ENCODE measurements at regions not wholly inside any gene's neighbourhood (a gene's known extent, or its start where the extent isn't known, plus 50 kb on each side); places are given as distances from the start of the nearest gene placed in this dataset.

DNA sequence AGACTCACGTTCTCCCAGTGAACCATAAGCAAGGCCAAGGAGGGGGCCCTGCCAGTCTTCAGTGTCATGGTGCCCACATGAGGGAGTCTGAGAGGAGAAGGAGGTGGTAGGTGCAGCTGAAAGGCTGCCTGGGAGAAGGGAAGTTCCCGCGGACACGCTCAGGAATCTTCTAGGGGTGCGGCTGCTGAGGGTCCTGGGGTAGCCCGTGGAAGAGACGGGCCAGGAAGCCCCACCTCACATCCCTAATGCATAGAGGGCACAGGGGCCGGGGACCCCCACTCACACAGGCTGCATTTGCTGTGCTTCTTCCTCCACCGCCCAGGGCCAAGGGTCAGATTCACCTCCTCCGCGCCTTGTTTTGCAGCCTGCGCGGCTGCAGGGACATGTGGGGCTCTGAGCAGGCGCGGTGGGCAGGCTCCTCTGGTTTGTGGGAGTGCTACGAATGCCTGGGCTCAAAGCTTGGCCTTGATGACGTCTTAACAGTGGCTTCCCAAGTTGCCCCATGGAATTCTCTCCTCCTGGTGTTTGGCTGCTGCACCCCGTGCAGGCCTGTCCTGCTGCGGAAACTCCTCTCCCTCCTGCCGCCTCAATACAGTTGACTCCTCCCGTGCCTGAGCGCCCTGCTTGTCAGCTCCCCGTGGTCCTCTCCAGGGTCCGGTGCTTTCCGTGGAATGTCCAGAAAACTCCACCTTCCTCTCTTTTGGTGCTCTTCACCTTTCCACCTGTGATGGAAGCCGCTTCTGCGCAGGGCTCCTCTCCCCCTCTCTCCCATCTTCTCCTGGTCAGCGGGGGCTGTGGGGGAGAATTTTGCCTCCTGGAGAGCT is 95.7 kb downstream of the VAPA start:
- DNase-seq = no peak

DNA sequence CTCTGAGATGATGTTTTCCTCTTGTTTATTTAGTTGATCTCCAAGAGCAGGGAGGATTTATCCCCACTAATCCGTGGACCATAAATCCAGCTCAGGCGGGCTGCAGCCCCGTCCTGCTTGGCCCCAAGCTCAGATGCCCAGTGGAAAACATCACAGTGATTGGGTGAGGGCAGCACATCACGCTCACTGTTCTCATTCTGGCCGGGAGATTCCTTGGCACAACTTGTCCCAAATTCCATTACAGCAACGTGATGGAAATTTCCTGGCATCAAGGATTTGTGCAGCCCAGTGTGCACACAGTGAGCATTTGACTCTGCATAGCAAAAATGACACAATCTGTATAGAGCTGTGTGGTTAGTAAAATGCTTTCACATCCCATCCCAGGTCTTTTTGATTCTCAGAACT is 96.8 kb downstream of the VAPA start:
- DNase-seq = peak; percentile 72

DNA sequence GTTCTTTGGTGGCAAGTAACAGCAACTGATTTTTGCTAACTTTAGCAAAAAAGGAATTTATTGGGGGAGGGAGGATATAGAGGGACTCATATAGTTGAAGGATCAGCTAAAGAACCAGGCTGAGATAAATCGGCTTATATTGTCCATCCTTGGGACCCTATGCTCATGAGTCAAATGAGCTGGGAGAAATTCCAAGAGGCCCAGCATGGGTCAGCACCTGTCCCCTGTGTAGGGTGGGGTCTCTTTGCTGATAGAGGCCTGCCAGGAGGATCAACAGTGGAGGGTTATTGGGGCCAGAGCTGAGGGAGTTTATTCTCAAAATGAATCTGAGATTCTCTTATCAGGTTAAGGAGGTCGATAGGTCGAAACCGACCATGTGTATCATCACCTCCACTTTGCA is 97.2 kb downstream of the VAPA start:
- DNase-seq = no peak

DNA sequence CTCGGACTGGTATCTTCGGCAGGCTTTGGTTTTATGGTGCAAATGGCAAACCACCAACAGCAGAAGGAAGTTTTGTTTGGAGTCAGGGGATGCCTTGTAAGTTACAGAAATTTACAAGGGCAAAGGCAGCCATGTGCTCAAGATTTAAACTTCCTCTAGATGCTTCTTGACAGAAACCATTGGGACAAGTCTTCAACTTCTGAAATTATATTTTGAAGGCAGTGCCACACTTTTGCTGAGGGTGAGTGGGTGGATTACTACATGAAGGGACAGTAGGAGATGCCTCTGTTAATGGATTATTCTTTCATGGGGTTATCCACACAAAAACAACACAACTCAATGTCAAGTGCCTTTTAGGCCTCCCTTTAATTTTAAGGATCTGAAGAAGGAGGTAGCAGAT is 97.9 kb downstream of the VAPA start:
- DNase-seq = no peak

DNA sequence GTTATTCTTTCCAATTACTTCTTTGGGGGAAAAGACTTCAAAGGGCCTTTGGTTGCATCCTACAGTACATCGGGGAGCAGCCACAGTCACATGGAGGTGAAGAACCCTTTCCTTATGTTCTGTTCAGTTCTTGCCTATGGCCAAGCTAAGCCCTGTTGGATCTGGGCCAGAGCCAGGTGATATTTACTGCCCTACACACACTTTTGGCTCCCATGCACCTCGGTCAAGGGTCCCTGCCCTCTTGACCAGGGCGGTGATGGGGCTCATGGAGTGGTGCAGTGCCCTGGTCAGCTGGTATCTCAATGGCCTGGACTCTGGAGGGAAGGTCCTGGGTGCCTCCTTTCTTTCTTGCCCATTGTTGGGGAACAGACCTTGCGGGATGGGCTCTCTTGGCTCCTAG is 98.7 kb downstream of the VAPA start:
- no peak for DNase-seq

DNA sequence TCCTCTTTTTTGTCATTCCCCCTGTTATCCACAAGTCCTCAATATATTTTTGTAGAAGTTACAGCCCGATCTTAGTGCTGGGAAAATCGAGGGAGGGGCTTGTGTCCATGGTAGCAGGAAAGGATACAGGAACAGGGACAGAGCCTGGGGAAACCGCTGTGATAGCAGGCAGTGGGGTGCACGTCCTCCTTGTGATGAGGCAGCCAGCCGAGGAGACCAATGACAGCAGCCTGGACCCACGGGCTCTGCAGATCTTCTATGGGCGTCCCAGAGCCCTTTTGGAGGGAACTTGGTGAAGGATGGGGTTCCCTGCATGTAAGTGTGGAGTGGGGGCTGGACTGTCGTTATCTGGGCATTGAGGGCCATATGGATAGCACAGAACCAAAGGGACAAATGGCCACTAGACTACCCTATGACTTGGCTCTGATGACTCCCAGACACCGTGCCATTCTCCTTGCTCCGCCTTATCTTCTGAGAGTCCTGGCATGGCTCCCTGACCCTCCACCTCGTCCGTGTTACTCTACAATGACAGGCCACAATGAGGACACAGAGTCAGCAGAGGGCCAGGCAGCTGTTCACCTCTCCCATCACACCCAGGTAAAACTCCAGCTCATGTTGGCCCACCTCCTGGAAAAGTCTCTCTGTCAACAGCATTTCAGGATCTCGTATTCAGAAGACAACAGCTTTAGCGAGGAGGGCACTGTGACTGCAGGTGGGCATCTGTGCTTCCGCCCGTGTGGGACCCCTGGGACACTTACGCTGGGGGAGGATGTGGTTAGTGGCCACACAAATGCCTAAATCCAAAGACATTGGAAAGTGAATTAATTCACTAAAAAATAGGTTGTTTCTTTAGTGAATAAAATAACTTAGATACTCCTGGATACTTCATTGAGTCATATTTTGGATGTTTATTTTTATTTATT is 100.1 kb downstream of the VAPA start:
- DNase-seq = no peak

DNA sequence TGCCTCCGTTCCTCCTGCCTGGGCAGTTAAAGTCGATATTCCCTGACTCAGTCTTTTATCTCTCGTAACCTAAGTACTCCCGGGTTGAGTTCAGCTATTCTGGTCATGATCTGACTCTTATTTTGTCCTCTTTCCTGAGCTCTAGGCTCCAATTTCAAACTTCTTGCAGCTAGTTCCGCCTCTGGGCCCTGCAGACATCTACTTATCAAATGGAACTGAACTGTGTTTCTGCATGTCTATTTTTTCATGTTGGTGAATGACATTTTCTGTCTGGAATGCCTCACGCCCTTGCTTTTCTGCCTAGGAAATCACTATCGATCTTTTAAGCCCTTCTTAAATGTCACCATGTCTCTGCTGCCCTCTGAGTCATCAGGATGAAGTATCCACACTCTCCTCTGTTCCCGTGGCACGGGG is 101.5 kb downstream of the VAPA start:
- no peak for DNase-seq

DNA sequence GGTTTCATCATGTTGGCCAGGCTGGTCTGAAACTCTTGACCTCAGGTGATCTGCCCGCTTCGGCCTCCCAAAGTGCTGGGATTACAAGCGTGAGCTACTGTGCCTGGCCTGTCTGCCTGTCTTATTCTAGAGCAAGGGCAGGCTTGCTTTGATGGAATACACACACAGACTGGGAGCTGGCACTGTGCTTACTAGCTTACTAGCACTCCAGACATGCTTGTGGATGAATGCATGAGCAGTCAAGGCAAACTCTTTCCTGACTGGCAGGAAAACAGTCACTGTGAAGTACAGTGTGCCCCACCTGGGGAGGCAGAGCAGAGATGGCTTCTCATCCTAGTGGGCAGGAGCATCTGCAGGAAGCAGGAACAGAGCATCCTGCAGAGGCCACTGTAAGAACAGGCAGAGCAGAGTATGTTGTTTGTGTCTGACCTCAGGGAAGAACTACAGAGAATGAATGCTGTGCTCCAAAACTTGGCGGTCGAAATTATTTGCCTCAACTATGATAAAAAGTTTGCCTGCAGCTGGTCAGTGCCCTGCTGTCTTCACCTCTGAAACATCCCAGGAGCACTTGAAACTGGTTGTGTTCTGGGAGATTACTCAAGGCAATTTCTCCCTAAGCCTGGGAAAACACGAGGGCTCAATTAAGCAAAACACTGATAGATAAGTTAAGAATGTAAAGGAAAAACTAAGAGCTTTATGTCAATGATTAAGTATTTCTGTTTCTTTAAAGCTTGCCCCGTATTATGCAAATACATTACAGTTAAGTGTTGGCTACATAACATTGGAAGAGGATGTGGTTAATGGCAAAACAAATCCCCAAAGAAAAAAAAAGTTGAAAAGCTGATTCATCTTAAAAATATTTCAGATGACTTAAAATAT is 102.4 kb downstream of the VAPA start:
- peak; percentile 26 for DNase-seq

DNA sequence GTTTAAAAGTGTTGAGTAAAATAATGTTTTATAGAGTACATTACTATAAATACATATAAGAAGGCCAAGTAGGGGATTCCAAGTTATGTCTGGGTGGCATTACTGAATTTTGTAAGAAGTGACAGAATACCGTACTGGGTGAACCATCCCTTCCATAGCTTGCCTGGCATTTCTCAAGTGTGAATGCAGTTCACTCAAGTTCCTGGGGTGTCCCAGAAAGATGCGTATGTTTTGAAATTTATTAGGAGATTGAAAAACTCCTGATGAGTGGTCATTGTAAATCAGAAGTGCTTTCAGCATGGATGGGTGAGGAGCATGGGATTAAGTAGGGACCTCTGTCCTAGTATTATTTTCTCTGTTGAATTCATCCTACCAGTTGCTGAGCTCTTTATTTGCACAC is 103.2 kb downstream of the VAPA start:
- DNase-seq = no peak

DNA sequence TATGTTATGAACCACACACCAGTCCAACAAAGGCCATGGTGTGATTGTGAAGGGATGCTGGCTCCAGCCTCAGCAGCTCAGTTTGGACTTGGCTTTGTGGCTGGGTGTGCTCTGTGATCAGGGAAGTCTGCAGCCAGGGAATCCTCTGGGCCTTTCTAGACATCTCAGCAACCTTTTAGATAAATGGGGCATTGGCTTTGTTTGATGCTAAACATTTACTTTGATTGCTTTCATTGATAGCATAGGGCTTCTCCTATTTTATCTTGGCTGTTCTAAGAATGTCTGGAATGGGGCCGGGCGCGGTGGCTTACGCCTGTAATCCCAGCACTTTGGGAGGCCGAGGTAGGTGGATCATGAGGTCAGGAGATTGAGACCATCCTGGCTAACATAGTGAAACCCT is 104.5 kb downstream of the VAPA start:
- DNase-seq = no peak

DNA sequence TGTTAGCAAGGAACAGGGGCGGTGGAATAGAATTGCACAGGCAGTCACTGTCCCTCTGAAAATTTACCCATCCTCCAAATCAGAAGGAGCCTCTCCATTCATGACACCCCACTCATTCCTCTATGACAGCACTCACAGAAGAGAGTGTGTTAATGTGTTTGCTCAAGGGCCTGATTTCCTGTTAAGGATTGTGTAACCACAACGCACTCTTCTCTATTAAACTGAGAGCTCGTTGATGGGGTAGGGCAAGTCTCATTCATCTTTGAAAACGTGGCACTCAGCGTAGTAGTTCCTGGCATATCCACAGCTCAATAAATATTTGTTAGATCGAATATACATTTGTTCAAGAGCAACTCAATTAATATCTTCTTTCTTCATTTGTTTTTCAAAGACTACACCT is 106.4 kb downstream of the VAPA start:
- DNase-seq = no peak

DNA sequence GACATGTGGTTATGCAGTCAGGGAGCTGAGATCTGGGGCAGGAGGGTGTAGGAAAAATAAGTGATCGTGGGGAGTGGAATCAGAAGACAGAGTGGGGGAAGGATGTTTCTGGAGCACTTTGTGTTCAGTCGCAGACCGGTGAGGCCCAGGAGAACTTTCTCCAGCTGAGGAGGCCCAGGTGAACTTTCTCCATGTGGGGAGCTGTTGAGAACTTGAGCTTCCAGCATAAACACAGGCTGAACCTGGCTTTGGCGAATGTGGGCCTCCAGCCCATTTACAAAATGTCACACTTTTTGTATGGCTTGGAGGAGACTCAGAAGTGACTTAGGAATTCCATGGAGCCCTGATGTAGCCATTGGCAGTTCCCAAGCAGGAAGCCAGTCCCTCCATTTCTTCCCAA is 108.5 kb downstream of the VAPA start:
- no peak for DNase-seq

DNA sequence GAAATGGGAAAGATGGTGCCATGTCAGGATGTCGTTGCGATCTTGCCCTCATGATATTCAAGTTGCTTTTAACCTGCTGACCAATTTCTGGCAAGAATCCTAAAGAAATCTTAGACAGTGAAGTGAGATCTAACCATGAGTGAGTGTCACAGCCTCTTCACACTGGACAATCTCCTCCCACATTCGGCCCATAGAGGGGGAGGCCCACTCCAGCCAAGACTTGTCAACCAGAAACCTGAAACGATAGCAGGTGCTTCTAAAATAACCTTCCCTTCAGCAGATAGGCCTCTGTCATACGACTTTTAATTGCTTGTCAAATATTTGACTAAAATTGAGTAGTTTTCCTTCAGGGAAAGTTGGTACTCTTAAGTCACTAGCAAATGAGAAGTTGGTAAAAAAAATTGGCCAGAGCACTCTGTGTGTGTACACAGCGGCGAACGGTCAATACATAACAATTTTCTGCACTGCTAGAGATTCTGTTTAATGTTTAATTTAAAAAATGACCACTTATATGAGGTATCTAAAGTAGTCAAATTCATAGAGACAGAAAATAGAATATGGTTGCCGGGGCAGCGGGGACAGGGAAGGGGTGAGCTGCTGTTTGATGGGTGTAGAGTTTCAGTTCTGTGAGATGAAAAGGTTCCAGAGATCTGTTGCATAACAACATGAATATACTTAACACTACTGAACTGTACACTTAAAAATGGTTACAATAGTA is 110.2 kb downstream of the VAPA start:
- DNase-seq = no peak

DNA sequence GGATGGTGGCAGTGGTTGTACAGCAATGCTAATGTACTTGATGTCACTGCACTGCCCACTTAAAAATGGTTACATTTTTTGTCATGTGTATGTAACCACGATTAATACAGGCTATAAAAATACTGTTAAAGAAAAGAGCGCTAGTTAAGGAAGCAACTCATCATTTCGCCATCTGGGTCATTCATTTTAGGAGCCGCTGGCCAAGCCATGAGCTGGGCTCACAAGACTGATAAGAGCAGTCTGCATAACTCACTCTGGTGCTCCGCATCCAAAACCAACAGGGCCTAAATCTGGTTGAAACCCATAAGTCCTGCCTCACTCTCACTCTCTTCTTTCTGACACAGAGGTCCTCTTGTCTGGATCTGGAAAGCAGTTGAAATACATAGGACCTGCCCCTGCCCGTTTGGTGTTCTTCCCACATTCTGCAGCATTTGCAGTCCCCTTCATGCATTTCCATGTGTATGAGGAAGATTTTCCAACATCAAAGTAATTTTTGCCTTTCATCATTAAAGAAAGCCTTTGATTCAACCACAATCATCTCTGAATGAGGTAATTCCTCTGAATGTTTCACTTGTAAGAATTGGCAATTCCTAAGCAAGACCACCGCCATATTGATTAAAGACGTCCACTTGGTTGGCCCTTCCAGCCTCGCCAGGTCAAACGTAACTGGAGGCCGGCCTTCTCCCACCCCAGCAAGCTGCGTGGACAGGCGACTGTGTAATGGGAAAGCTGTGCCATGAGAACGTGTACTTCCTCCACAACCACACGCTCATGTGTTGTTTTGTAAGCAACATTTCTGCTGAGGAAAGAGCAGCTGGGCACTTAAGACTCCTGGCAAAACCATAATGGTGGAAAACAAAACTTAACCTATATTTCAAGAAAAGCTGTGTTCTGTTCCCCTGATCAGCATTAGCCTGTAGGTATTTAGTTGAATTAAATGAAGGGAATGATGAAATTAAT is 112.2 kb downstream of the VAPA start:
- no peak for DNase-seq

DNA sequence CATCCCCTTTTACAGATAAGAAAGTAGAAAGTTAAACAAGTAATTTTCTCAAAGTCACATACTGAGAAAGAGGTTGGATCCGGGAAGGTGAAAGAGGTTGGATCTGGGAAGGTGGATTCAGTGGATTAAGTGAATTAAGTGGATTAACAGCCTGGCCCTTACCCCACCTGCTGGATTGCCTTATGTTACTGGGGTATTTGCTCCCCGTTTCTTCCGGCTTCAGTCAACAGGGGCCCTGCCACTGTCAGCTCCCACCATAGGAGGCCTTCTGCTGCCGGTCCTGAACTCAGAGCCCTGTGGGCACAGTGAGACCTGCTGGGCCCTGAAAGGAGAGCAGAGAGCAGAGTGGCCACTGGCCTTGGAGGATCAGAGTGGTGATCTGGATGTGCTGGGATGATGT is 113.2 kb downstream of the VAPA start:
- no peak for DNase-seq

DNA sequence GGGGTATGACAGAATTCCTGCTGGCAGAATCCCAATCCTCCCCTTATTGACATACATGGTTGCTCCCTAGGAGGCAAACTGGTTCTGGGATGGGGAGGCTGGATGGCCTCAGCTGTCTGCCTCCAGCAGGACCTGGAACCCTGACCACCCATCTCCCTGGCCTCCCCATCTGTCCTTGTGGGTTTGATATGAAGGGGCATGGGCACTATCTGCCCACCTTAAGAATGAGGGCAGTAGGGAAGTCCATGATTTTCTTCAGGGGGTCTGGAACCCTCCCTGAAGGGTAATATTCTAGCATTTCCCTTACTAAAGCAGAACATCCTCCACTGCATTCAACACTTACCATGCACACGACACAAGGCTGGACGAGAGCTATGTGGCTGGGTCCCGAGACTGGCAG is 113.6 kb downstream of the VAPA start:
- no peak for DNase-seq

DNA sequence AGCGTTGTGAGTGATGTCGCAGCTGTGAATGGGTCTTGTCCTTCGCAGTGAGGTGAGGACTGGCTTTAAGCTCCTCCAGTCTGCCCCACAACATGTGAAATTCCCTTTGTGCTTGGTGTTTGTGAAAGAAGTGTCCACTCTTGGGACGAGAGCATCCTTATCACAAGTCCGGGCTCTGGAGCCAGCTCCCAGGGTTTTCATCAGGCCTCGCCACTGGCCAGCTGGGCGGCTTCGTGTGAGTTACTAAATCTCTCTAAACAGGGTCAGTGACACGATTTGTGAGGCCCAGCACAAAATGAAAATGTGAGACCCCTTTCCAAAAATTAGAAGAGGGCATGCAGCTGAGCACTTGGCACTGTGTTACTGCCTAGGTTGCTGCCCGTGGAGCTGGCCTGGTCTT is 115.9 kb downstream of the VAPA start:
- no peak for DNase-seq

DNA sequence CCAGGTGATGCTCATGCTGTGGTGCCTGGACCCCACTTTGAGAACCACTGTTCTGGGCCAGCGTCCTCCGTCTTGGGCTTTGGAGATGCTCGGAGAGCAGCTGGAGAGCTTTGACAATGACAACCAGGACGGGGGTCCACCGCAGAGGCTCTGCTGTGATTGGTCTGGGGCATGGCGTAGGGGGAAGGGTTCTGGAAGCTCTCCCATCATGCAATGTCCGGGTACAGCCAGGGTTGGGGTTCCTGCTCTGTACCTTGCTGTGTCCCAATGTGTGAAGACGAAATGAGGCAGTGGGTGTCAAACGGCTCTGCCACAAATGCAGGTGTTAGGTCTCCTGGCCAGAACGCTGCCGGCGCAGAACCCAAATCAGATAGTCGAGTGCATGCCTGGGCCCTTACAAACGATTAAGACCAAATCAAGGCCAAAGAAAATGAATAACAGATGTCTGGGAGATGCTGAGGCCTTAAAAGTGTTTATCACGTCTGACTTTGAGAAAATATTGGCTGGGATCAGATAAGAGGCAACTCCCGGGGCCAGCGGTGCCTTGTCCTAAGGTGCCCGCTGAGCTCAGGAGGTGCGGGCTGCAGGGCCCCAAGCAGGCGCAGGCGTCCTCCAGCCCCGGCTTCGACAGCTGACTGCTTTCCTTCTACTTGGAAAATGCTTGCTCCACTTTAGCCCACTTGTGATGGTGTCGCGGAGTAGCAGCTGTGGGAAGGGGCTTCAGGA is 117.2 kb downstream of the VAPA start:
- DNase-seq = no peak

DNA sequence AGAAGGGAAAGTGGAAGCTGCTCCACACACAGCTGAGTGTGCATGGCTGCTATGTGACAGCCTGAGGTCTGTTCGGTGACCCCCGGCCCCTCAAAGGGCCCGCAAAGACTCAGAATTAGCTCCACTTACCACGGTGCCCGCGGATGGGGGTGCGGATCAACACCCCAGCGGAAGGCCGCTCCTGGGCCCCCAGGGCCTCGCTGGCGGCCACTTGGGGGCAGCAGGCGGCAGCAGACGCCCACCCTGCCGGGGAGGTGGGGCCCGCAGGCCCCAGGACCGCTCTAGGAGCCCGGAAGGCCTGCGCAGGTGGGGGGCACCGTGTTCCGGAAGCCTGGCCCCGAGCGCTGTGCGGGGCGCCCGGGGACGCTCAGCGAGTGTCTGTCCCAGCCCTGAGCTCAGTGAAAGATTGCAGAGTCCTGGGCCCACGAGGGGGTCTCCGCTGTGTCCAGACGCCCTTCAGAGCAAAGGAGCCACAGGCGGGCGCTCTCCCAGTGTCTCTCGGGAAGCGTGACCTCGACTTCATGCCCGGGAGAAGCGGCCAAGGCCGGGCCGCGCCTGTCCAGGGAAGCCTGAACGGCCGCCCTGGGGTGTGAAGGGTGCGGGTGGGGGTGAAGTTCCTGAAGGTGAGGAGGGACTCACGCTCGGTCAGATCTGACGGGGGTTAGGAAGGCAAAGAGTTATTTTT is 118.7 kb downstream of the VAPA start:
- DNase-seq = peak; percentile 65

DNA sequence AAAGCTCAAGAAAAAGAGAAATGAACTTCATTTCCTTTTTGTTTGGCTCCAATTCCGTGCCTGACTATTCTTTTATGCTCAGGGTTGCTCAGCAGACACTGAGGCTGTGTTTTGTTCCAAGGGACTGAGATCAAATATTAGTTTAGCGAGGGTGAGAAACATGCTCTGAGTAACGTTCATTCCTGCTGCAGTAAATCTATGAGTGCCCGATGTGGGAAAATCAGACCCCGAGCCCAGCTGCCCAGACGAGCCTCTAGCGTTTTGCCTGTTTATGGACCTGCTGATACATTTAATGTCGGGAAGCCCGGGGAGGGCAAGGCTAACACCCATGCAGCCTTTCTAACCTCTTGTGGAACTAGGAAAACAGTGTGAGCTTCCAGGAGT is 119.2 kb downstream of the VAPA start:
- no peak for DNase-seq

Data from eye (tissue), 1 donor.